Endothelial cell of umbilical vein (primary cell): ENCODE measurements at regions not wholly inside any gene's neighbourhood (a gene's known extent, or its start where the extent isn't known, plus 50 kb on each side); places are given as distances from the start of the nearest gene placed in this dataset.

ENCODE experiments used
- BruUV-seq: library from RNA; stranded (reverse); fragments of 400-500 nt; replicated peaks from 2 replicates; lab custom pipeline; 2021; lab: Mats Ljungman, UMichigan
- CTCF ChIA-PET: fragments of 300-600, 350-600 bp; sonication (Branson Sonifier 250); formaldehyde crosslinking; loops from one replicate; lab custom pipeline; 2021; ENCODE audit warnings: antibody characterized with exemption, inconsistent platforms; lab: Charles Lee
- POLR2A ChIA-PET: fragments of 300-600, 350-600 bp; sonication (Branson Sonifier 250); formaldehyde crosslinking; loops from one replicate; lab custom pipeline; 2021; ENCODE audit warnings: antibody characterized with exemption, inconsistent platforms; lab: Charles Lee
- DNase-seq: peaks from one replicate; pipeline ENCODE4 v3.0.0-alpha.2; 2011; ENCODE audit warnings: low read depth, low spot score
- FAIRE-seq: peaks from 2 replicates; lab custom pipeline; 2011; peaks lifted over from hg19 to GRCh38; lab: Jason Lieb, UNC
- H2AFZ ChIP-seq: 2 replicates; pipeline ENCODE4 v1.6.0; 2012; ENCODE audit warnings: low read depth, low read length, control low read depth, inconsistent platforms
- H3K27ac ChIP-seq: 2 replicates; pipeline ENCODE4 v1.5.1; 2011; ENCODE audit warnings: low read depth, mild to moderate bottlenecking, control low read depth, low read length, moderate library complexity; ENCODE audit not compliant: insufficient read depth
- H3K27me3 ChIP-seq, 2 experiments: 2 replicates each; pipeline versions ENCODE4 v1.6.0 to v1.6.1; 2011; ENCODE audit warnings: low read length in 2 of 2, mixed read lengths in 1 of 2; ENCODE audit not compliant: control insufficient read depth in 2 of 2, insufficient read depth in 2 of 2
- H3K36me3 ChIP-seq, 2 experiments: 2 replicates in 1 of 2; 3 replicates in 1 of 2; pipeline ENCODE4 v1.5.1; 2011; ENCODE audit warnings: low read length in 2 of 2, mild to moderate bottlenecking in 1 of 2, moderate library complexity in 1 of 2; ENCODE audit not compliant: control insufficient read depth in 2 of 2, insufficient read depth in 2 of 2; ENCODE audit errors: extremely low read depth in 1 of 2
- H3K4me1 ChIP-seq: 3 replicates; pipeline ENCODE4 v1.5.1; 2011; ENCODE audit warnings: mild to moderate bottlenecking, low read length; ENCODE audit not compliant: control insufficient read depth, insufficient read depth; ENCODE audit errors: extremely low read depth
- H3K4me2 ChIP-seq: 2 replicates; pipeline ENCODE4 v1.6.1; 2011; ENCODE audit warnings: low read length, control low read depth, mixed read lengths; ENCODE audit not compliant: insufficient read depth
- H3K4me3 ChIP-seq, 3 experiments: fragments of 200-600 bp in 1 of 3; sonication (generic), shearing (Covaris generic) in 1 of 3; replicated peaks in 1 of 3; 2 replicates each; pipeline ENCODE4 v1.5.1; 2011 to 2016; ENCODE audit warnings: control low read depth in 3 of 3, low read length in 3 of 3, mild to moderate bottlenecking in 2 of 3, inconsistent platforms in 1 of 3, low read depth in 1 of 3, moderate library complexity in 1 of 3; ENCODE audit not compliant: insufficient read depth in 1 of 3
- H3K79me2 ChIP-seq: 2 replicates; pipeline ENCODE4 v1.6.0; 2012; ENCODE audit warnings: low read length, inconsistent platforms; ENCODE audit not compliant: control insufficient read depth, insufficient read depth
- H3K9ac ChIP-seq: replicated peaks from 2 replicates; pipeline ENCODE3; 2011; ENCODE audit warnings: low read length, control low read depth; ENCODE audit not compliant: insufficient read depth; ENCODE audit errors: extremely low read depth
- H3K9me1 ChIP-seq: replicated peaks from 3 replicates; pipeline ENCODE4 v1.6.0; 2011; ENCODE audit warnings: mild to moderate bottlenecking, low read length; ENCODE audit not compliant: control insufficient read depth, insufficient read depth; ENCODE audit errors: extremely low read depth
- H3K9me3 ChIP-seq: replicated peaks from 2 replicates; pipeline ENCODE4 v1.5.1; 2012; ENCODE audit warnings: low read length, inconsistent platforms; ENCODE audit not compliant: control insufficient read depth, insufficient read depth
- H4K20me1 ChIP-seq: replicated peaks from 2 replicates; pipeline ENCODE3; 2011; ENCODE audit warnings: mild to moderate bottlenecking, low read length; ENCODE audit not compliant: control insufficient read depth, insufficient read depth; ENCODE audit errors: extremely low read depth
- EZH2 ChIP-seq: IDR thresholded peaks from 2 replicates; pipeline ENCODE4 v1.6.1; 2012; ENCODE audit warnings: borderline replicate concordance, low read depth, mild to moderate bottlenecking, moderate library complexity, low read length, inconsistent platforms; ENCODE audit not compliant: severe bottlenecking
- FOS ChIP-seq: IDR thresholded peaks from 2 replicates; pipeline ENCODE4 v1.6.1; 2011; ENCODE audit warnings: mild to moderate bottlenecking, low read length, moderate library complexity, borderline replicate concordance; ENCODE audit not compliant: insufficient read depth
- GATA2 ChIP-seq: IDR thresholded peaks from 2 replicates; pipeline ENCODE4 v1.7.0; 2011; ENCODE audit warnings: low read depth, mild to moderate bottlenecking, moderate library complexity, mixed read lengths, low read length; ENCODE audit not compliant: insufficient read length, insufficient read depth
- JUN ChIP-seq: IDR thresholded peaks from 2 replicates; pipeline ENCODE4 v1.6.1; 2011; ENCODE audit warnings: borderline replicate concordance, low read depth; ENCODE audit not compliant: insufficient read length, insufficient read depth
- MYC ChIP-seq: IDR thresholded peaks from one replicate; pipeline ENCODE4 v1.6.1; 2011; ENCODE audit warnings: mild to moderate bottlenecking, low read depth, low read length
- POLR2A ChIP-seq: IDR thresholded peaks from 2 replicates; pipeline ENCODE4 v1.6.1; 2012; ENCODE audit warnings: low read depth, mild to moderate bottlenecking, control low read depth, low read length
- POLR2AphosphoS5 ChIP-seq: IDR thresholded peaks from 2 replicates; pipeline ENCODE4 v1.6.1; 2012; ENCODE audit warnings: low read depth, mild to moderate bottlenecking, control low read depth, low read length, moderate library complexity; ENCODE audit not compliant: insufficient read depth
- dilution Hi-C: fragments of 300-500 bp; cut with MboI; formaldehyde crosslinking; loops from one replicate; pipeline ENCODE4 v1.15.0; 2019; ENCODE audit warnings: low sequenced_read_pairs; ENCODE audit not compliant: extremely low pct_ligation_motif_present
- intact Hi-C: fragments of 100-400 bp; cut with micrococcal nuclease; formaldehyde crosslinking; loops from one replicate; pipeline ENCODE4 v1.10.0; 2022
- TF ChIP-seq, protein P1 (sequence below), 2 donors: IDR thresholded peaks; 1 replicate in 1 of 2; 2 replicates in 1 of 2; pipeline ENCODE4 v1.5.1; 2011; ENCODE audit warnings: low read length in 2 of 2, mild to moderate bottlenecking in 2 of 2, moderate library complexity in 2 of 2, control low read depth in 1 of 2, inconsistent platforms in 1 of 2, low read depth in 1 of 2; ENCODE audit not compliant: insufficient read depth in 1 of 2; ENCODE audit errors: extremely low read depth in 1 of 2
- TF ChIP-seq, protein P2 (sequence below): IDR thresholded peaks from 2 replicates; pipeline ENCODE4 v1.6.1; 2011; ENCODE audit not compliant: insufficient read depth, insufficient read length

GRCh38 chr4:177802162-177802561 is 359.9 kb upstream of the AGA start:
- Histone ChIP-seq H3K9ac (no peak overlapping the region), H3K4me3 (no peak overlapping the region), H3K9me3 (peaks cover 4% of the 10 kb centered on the region), H3K4me1 (no peaks in the 10 kb centered on the region), H3K9me1 (no peaks in the 10 kb centered on the region), H3K27me3 (no peaks in the 10 kb centered on the region), H3K79me2 (no peaks in the 10 kb centered on the region), H4K20me1 (no peaks in the 10 kb centered on the region), H3K27ac (no peak overlapping the region), H2AFZ (no peak overlapping the region), H3K4me2 (no peak overlapping the region), H3K36me3 (no peaks in the 10 kb centered on the region)
- no peak for FAIRE-seq
- TF ChIP-seq GATA2 (no peak), POLR2AphosphoS5 (no peak), MYC (no peak), JUN (no peak), POLR2A (no peak), FOS (no peak), EZH2 (no peak)
- TF ChIP-seq, protein P1, sequence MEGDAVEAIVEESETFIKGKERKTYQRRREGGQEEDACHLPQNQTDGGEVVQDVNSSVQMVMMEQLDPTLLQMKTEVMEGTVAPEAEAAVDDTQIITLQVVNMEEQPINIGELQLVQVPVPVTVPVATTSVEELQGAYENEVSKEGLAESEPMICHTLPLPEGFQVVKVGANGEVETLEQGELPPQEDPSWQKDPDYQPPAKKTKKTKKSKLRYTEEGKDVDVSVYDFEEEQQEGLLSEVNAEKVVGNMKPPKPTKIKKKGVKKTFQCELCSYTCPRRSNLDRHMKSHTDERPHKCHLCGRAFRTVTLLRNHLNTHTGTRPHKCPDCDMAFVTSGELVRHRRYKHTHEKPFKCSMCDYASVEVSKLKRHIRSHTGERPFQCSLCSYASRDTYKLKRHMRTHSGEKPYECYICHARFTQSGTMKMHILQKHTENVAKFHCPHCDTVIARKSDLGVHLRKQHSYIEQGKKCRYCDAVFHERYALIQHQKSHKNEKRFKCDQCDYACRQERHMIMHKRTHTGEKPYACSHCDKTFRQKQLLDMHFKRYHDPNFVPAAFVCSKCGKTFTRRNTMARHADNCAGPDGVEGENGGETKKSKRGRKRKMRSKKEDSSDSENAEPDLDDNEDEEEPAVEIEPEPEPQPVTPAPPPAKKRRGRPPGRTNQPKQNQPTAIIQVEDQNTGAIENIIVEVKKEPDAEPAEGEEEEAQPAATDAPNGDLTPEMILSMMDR (IDR thresholded peaks at IDR 0.05; ENCODE audit: extremely low read depth in 1 of 2, insufficient read depth in 1 of 2, low read depth in 1 of 2, low read length in 2 of 2) = no peak
- TF ChIP-seq, protein P2, sequence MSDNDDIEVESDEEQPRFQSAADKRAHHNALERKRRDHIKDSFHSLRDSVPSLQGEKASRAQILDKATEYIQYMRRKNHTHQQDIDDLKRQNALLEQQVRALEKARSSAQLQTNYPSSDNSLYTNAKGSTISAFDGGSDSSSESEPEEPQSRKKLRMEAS = no peak
- POLR2A ChIA-PET = no interaction called here
- BruUV-seq = no TSS peak
- dilution Hi-C loops = no loop called here
- intact Hi-C loops = no loop called here
- CTCF ChIA-PET = no interaction called here
- DNase-seq = no peak
